ENCODE measurements at regions not wholly inside any gene's neighbourhood (a gene's known extent, or its start where the extent isn't known, plus 50 kb on each side); places are given as distances from the start of the nearest gene placed in this dataset.
"Not testable (repeated sequence)": the region's sequence is repeated elsewhere in the genome, so short reads cannot be mapped to it uniquely, and the experiment has no call there.

DNA sequence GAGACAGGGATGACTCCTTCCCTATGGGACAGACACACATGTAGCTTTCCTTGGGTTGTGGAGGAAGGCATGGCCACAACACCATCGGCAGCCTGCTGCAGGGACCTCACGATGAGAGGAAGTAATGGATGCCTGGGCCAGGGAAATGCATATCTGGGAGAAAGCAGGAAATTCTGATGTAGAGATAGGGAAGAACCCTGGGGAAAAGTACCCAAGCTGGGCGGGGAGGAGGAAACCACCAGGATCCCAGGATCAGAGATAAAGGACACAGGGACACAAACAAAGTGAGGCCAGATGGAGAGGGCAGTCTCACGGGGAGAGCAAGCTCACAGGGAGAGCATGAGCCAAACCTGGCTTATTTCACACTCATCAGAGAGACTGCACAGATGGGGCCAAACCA lies 294.7 kb upstream of the TEKT4 start:
- not testable (repeated sequence) for DNase-seq (ENCODE audit: low read depth)

DNA sequence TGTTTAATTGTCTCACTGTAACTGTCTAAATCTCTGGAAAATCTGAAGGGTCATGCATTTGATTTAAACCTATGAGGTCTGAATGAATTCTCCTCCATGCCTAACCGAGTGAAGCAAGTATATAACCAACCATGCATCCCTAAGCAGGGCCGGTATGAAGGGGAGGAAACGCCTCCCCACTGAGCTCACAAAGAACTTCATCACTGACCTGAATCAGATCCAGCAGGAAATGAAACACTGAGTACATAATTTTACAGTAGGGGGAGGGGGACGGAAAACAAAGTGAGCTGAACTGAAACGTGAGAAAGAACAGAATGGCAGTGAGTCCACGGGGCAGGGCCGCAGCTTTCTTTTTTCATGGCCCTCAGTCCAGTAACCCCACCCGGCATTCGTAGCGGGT lies 294.1 kb upstream of the TEKT4 start:
- DNase-seq (ENCODE audit: low read depth), result peak; percentile 46

DNA sequence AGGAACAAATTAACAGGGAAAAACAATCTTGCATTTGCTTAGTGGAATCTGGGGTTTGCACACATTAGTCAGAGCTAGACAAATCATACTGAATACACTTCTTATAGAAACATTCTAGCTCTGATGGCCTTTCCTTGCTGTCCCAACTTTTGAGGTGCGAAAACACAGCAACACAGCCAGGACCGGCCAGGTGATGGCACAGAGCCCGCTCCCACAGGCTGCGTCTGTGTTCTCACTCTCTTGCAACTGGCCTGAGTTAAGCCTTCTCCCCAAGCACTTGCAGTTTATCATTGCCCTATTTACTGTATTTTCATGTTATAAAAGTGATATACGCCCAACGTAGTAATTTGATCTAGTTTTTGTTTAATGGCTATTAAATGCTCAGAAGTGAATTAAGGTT lies 292.0 kb upstream of the TEKT4 start:
- DNase-seq (ENCODE audit: low read depth), result not testable (repeated sequence)

DNA sequence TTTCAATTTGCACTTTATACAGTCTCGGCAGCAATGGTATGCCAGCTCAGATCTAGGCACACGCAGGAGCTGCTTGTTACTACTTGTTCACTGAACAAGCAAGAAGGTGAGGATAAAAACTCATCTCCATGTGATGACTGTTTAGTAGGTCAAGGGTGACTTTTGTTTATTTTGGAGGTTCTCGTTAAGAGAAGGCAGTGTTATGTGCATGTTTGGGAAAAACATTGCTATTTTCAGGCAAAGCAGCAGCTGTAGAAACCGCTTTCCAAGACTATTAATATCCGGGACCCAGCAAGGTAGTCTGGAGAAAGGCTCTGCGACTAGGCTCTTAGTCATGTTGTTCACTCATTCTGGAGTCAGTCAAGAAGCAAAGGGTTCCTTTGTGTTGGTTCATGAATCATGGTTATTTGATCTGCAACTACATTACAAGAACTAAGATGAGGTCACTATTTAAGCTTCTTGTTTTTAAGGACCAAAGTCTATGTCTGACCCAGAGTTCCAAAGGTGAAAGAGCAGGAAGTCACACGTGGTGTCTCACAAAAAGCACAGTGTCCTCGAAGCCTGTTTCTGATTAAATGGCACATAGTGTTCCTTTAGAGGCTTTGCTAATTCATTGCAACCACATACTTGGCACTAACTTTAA lies 288.0 kb upstream of the TEKT4 start:
- DNase-seq (ENCODE audit: low read depth), result peak; percentile 28

DNA sequence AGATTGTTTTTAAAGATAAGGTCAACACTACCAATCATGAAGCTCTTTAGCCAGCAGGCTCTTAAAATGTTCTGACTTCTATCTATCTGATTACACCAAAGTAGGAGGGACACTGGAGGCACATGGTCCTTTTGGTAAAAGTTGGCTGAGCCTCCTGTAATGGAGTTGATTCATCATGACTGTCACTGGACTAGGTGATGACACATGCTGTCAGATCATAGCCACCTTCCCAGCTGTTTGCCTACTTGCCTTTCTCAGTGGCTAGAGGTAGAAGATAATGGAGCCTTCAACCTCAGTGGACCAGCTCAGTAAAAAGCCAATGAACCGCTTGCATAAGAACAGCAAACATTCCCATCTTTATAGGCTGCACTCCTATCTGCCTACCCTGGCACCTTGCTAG lies 286.7 kb upstream of the TEKT4 start:
- DNase-seq (ENCODE audit: low read depth), result not testable (repeated sequence)

DNA sequence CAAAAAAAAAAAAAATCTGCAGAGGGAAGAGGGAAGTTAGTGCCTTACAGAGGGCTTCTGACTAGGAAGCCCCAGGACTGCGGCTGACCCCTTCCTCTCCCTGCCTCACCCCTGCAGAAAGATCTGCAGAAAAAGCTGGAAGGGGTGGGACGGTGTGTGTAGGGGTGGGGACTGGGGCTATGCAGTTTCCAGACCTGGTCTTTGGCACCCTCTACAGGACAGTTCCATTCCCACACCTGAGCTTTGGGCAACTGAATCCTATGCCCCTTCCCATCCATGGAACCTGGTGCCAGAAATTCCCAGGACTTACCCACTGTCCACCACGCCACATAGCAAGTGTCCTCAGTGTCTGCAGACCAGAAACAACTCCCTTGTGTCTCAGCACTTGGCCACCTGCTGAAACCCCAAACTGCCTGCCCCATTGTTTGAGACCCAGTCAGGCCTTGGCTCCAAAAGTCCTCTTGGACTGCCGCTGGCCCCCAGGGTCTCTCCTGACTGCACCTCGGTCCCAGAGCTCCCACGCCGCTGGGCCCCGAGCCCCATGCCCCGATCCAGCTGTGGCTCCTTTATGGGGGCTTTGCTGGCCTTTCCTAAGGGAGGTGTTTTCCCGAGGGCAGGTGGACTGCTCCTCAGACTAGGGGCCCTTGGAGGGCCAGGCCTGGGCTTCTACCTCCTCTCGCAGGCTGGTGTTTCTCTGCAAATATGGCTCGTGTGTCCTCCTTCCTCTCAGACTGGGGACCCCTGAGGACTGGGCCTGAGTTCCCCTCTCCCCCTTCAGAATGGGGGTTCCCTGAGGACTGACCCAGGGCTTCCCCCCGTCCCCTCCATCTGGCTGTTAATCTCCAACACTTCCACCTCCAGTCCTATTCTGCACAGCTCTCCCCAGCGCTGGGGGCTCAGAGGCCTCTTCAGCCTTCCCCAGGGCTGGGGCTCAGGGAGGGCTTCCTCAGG lies 284.9 kb upstream of the TEKT4 start:
- DNase-seq (ENCODE audit: low read depth), result peak; percentile 5

DNA sequence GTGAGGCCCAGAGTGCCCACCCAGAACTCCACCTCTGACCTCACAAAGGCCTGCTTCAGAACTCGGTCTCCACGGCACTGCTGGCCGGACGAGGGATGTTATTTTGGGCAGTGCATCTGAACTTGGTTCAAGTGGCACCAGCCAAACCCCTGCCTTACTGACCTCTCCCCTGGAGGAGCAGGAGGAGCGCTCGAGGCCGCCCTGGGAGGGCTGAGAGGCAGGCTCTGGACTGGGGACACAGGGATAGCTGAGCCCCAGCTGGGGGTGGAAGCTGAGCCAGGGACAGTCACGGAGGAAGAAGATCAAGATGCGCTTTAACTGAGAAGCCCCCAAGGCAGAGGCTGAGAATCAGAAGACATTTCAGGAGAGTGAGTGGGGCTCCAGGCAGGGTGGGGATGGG lies 284.2 kb upstream of the TEKT4 start:
- DNase-seq (ENCODE audit: low read depth), result not testable (repeated sequence)

DNA sequence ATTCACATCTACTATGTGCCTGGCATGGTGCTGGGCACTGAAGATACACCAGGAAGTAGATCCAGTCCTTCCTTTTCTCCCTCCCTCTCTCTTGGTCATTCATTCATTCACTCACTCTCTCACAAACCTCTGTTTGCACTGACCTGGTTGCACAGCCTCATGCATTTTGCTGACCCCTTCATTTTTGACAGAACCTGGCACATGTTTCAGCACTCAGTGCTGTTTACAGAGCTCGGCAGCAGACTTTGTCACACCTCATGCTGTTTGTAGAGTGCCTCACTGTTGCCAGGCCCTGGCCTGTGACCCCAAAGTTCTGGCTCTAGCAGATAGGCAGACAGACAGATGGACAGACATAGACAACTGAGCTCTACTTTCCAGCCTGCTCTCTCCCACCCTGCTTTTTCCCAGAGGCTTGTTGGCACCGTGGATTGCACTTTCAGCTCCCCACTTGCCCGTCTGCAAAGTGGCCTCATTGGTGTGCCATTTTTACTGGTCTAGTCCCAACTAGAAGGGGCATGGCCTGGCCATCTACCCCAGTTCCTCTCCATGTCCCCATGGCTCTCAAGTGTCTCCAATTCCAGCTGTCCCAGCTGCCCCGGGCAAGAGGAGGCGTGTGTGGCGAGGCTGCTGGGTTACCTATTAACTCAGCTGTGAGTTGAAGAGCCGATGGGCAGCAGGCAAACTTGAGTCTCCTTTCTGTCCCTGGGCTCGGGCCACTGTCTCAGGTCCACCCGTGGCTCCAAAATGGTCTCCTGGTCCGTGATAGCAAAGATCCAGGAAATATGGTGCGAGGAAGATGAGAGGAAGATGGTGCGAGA lies 277.0 kb upstream of the TEKT4 start:
- not testable (repeated sequence) for DNase-seq (ENCODE audit: low read depth)

DNA sequence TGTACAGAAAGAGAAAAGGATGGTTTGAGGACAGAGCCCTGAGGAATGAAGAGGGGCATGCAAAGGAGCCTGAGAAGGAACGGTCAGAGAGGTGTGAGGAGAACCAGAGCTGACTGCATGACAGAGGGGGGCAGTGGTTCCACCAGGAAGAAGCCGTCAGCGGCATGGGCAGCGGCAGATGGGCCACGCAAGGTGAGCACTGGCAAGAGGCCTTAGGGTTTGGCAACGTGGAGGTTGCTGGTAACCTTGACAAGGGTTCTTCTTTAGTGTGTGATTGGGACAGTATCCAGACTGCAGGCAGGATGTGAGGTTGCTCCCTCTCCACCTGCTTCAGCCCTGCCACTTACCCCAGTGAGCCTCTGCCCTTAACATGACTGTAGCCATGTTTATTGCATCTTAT lies 275.3 kb upstream of the TEKT4 start:
- not testable (repeated sequence) for DNase-seq (ENCODE audit: low read depth)

DNA sequence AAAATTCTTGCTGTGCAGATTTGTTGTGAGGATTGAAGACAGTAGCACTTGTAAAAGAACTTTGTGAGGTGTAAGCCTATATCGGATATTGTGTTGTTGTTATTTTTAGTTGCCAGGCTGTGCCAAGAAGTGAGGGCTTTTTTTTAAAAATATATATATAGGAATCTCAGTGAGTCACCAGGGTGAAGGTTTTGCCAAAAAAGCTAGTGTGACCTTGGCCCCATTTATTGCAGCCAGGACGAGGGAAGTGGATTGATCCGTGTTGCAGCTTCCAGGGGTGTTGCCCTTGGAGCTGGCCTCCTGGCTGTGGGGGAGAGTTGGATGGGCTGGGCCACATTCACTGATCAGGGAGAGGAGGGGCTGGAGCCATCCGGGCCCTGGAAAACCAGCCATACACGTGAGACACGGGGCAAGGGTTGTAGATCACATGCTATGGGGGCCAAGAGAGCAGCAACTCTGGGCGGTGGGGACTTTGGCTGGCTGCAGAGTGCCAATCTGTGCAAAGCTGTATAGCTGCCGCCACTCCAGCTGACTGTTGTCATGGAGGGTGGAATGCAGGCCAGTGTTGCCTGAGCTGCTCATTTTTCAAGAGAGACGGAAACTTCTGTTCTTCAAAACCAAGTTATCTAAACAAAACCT lies 273.0 kb upstream of the TEKT4 start:
- not testable (repeated sequence) for DNase-seq (ENCODE audit: low read depth)

DNA sequence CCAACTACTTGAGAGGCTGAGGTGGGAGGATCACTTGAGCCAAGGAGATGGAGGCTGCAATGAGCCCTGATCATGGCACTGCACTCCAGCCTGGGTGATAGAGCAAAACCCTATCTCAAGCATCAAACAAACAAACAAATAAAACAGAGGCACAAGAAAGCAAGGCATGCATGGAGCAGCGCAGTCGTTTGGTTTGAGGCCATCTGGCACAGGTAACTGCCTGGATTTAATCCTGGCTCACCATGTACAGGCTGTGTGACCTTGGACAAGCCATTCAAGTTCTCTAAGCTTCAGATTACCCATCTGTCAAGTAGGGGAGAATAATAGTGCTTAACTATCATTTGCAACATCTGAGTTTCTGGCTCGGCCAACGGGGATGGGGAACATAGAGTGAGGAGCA lies 270.3 kb upstream of the TEKT4 start:
- not testable (repeated sequence) for DNase-seq (ENCODE audit: low read depth)

DNA sequence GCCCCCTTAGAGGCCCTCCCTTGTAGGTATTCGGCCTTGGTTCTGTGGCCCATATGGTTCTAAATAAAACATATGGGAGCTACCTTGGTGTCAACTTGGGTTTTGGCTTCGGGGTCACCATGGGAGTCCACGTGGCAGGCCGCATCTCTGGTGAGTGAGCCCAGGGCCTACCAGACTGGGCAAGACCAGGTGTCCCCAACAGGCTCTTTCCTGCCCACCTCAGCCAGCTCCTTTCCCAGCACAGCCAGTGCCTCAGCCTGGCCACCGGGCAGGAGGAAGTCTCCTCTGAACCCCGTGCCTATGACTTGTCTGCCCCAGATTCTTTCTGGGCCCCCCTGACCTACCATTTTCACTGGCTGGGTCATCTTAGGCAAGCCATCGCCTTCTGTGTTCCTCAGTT lies 268.8 kb upstream of the TEKT4 start:
- DNase-seq (ENCODE audit: low read depth), result no peak

DNA sequence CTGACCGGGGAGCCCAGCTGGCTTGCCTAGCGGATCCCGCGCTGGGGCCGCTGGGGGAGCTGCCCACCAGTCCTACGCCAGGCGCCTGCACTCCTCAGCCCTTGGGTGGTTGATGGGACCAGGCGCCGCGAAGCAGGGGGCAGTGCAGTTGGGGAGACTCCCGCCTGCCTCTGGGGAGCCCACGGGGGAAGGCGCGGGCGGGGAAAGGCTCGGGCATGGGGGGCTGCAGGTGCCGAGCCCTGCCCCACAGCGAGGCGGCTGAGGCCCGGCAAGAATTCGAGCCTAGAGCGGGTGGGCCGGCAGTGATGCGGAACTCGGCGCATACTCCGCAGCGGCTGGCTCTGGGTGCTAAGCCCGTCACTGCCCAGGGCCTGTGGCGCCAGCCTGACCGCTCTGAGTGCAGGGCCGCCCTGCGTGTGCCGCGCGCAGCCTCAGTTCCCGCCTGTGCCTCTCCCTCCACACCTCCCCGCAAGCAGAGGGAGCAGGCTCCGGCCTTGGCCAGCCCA lies 249.1 kb upstream of the TEKT4 start:
- DNase-seq (ENCODE audit: low read depth), result no peak

DNA sequence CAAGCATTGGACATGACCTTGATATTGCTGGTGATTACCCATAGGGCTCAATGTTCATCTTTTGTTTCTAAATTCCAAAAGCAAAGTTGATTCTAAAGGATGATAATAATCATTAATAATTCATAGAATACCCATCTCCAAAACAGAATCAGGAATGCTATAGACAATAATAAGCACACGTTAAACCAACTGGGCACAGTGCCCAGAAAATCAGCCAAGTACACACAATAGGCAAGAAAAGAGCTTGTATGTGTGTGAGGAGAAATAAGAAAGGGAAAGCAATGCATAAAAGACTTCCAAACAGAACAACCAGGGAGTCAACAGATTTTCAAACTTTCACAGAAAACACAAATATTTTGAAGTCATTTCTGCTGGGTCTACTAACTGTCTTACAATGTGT lies 242.3 kb upstream of the TEKT4 start:
- not testable (repeated sequence) for DNase-seq (ENCODE audit: low read depth)

DNA sequence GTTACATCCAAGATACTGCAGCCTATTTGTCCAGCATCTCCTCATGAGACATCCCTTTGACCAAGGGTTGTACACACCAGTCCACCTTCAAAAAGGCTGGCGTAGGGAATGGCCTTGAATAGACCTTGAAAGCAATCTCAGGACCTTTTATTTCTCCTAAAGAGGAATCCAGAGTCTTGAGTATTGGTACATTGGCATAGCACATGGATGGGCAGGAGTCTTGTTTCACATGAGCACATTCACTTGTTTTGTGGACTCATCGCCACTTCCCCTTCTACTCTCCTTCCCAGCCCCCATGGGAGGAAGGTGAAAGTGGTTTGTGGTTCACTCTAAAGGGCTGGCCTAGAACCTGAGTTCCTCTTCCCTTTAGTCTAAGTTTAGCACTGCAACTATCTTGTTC lies 229.8 kb upstream of the TEKT4 start:
- DNase-seq (ENCODE audit: low read depth), result not testable (repeated sequence)

DNA sequence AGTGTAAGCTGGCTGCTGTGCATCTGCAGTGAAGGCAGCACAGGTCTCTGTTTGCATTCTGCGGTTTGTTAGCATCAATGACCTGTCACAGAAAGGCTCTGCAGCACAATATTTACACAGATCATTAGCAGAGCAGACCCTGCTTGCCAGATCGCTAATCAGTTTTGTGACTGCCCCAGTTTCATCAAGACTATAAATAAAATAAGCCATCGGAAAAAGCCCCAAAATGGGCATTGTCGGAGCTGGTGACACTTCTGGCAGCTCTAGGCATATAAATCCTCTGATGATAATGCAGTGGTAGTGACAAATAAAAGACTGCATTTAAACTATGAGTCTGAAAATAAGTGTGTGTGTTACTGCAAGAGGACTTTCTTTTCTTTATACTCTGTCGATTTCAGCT lies 219.1 kb upstream of the TEKT4 start:
- DNase-seq (ENCODE audit: low read depth), result not testable (repeated sequence)

DNA sequence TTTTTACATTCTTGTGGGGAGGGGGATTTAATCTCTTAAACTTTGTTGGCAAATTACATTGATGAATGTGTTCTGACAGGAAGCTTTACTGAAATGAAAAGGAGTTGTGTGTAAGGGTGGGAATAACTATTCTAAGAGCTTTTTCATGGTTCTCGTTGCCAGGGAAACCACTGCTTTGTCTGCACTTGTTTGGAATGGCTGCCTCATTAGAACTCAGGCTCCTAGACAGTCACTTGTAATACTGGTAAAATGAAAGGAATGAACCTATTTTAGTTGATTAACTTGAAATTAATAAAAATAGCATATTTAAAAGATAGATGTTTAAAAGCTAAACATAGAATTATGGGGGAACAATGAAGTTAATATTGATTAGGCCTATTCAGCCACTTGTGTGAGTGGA lies 201.4 kb upstream of the TEKT4 start:
- DNase-seq (ENCODE audit: low read depth), result not testable (repeated sequence)

DNA sequence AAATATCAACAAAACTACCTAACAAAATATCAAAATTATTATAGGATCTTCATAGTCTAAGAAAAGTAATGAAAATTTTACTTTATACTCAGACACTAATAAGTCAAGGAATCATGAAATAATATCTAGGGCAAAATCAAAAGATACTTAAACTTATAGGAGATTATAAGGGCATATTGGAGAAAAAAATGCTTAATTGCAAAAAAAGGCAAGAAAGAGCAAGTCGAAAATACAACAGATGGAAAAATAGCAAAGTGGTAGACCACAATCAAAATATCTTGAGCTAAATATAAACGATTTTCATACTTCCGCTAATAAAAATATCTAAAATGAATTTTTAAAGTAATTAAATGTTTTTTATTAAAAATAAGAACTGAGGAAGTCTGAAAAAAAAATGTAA lies 177.0 kb upstream of the TEKT4 start:
- DNase-seq (ENCODE audit: low read depth), result not testable (repeated sequence)

DNA sequence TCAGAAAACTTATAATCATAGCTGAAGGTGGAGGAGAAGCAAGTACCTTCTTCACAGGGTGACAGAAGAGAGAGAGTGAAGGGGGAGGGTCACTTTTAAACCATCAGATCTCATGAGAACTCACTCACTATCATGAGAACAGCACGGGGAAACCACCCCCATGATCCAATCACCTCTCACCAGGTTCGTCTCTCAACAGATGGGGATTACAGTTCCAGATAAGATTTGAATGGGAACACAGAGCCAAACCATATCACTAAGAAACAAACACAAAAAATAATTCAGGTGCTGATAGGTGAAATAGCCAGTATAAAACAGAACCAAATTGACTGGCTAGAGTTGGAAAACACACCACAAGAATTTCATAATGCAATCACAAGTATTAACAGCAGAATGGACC lies 162.2 kb upstream of the TEKT4 start:
- DNase-seq (ENCODE audit: low read depth), result not testable (repeated sequence)

DNA sequence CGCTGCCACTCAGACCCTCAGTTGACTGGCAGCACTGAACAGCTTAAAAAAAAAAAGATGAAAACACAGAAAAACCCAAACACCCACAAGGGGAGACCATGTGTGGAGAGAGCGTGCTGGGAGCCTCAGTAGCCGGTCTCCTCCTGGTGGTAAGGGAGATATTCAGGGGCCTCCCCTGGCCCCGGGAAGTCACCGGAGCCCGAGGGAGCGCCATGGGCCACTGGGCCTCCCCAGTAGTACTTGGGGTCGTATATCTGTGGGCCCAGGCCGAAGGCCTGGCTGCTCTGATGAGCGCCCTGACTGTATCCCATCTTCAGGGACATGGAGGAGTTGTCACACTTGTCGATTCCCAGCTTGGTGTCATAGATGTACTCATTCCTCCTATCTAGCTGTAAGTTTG lies 145.7 kb upstream of the TEKT4 start:
- no peak for DNase-seq (ENCODE audit: low read depth)

DNA sequence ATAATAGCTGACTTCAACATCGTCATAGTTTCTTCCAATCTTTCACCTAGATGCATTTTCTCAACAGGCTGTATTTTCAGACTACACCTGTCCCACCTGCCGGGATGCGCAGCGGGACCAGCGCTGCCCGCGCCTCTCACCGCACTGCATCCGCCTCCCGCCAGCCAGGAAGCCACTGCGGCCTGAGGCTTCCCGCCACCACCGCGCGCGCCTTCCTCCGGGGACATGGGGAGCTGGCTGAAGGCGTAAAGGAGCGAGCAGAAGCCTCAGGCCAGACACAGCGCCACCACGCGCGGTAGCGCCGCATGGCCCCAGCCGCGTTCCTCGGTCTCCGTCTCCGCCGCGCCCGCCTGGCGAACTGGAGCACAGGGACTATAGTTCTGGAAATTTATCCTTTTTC lies 135.7 kb upstream of the TEKT4 start:
- DNase-seq (ENCODE audit: low read depth), result not testable (repeated sequence)

DNA sequence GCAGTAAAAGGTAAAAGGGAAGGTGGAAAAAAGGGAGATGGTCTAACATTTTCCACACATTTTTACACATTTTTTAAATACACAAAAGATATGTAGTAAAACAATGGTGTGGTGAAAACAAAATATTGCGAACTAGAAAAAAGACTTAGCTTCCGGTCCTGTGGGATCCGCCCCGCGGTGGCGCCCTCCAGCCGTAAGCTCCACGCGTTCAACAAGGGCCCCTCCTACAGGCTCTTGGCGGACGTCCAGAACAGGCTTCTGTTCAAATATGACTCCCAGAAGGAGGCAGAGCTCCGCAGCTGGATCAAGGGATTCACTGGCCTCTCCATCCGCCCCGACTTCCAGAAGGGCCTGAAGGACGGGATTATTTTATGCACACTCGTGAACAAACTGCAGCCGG lies 134.1 kb upstream of the TEKT4 start:
- DNase-seq (ENCODE audit: low read depth), result not testable (repeated sequence)
